H1 (cell line): ENCODE measurements at regions not wholly inside any gene's neighbourhood (a gene's known extent, or its start where the extent isn't known, plus 50 kb on each side); places are given as distances from the start of the nearest gene placed in this dataset.

Source experiments
- CTCF ChIA-PET: fragments of 300-600 bp; sonication (Branson Sonifier 250); formaldehyde crosslinking; loops from one replicate; lab custom pipeline; 2021; ENCODE audit not compliant: partially characterized antibody; lab: Charles Lee
- POLR2A ChIA-PET: fragments of 300-600 bp; sonication (Branson Sonifier 250); formaldehyde crosslinking; loops from one replicate; lab custom pipeline; 2021; ENCODE audit warnings: inconsistent platforms; ENCODE audit not compliant: partially characterized antibody; lab: Charles Lee
- DNase-seq, 2 experiments: peaks; one replicate each; pipeline versions ENCODE4 v3.0.0 to v3.0.0-alpha.2; 2010 to 2022; ENCODE audit warnings: low spot score in 2 of 2, low read depth in 1 of 2, mixed read lengths in 1 of 2
- FAIRE-seq: peaks from 2 replicates; lab custom pipeline; 2011; peaks lifted over from hg19 to GRCh38; lab: Jason Lieb, UNC
- H2AFZ ChIP-seq: 2 replicates; pipeline ENCODE4 v1.8.1; 2012; ENCODE audit warnings: low read length, inconsistent platforms
- H2AK5ac ChIP-seq: 2 replicates; pipeline ENCODE4 v1.6.1; 2013; ENCODE audit warnings: low read depth, low read length
- H2BK120ac ChIP-seq: replicated peaks from 2 replicates; pipeline ENCODE3; 2013; ENCODE audit warnings: low read depth, low read length, inconsistent platforms
- H2BK12ac ChIP-seq: 2 replicates; pipeline ENCODE4 v1.6.1; 2013; ENCODE audit warnings: low read depth, low read length
- H2BK15ac ChIP-seq: 2 replicates; pipeline ENCODE4 v1.6.1; 2013; ENCODE audit warnings: low read length
- H2BK20ac ChIP-seq: 2 replicates; pipeline ENCODE4 v1.6.1; 2013; ENCODE audit warnings: low read length
- H2BK5ac ChIP-seq: 2 replicates; pipeline ENCODE4 v1.6.1; 2013; ENCODE audit warnings: low read depth, low read length
- H3K14ac ChIP-seq: 2 replicates; pipeline ENCODE4 v1.6.1; 2013; ENCODE audit warnings: inconsistent platforms; ENCODE audit not compliant: insufficient read length
- H3K18ac ChIP-seq: 2 replicates; pipeline ENCODE4 v1.6.1; 2013; ENCODE audit warnings: low read length; ENCODE audit errors: extremely low read depth
- H3K23ac ChIP-seq: 2 replicates; pipeline ENCODE4 v1.6.1; 2013; ENCODE audit warnings: inconsistent platforms; ENCODE audit not compliant: insufficient read length
- H3K23me2 ChIP-seq: 2 replicates; pipeline ENCODE4 v1.6.1; 2013; ENCODE audit warnings: low read depth, low read length
- H3K27ac ChIP-seq: 2 replicates; pipeline ENCODE4 v1.6.1; 2011; ENCODE audit warnings: low read depth, low read length, inconsistent platforms
- H3K27me3 ChIP-seq, 4 experiments: replicated peaks in 1 of 4; 1 replicate in 1 of 4; 2 replicates in 3 of 4; pipeline versions ENCODE4 v1.6.1 to v1.8.1; 2011 to 2013; ENCODE audit warnings: low read length in 3 of 4, mild to moderate bottlenecking in 3 of 4, inconsistent platforms in 2 of 4, mixed read lengths in 2 of 4, moderate library complexity in 1 of 4; ENCODE audit not compliant: control insufficient read depth in 3 of 4, insufficient read depth in 3 of 4; ENCODE audit errors: extremely low read depth in 1 of 4
- H3K36me3 ChIP-seq, 4 experiments: 2 replicates each; pipeline versions ENCODE4 v1.6.1 to v1.8.1; 2011 to 2013; ENCODE audit warnings: mild to moderate bottlenecking in 4 of 4, low read length in 3 of 4, moderate library complexity in 2 of 4, control low read depth in 1 of 4, inconsistent platforms in 1 of 4; ENCODE audit not compliant: insufficient read depth in 4 of 4, control insufficient read depth in 2 of 4
- H3K4ac ChIP-seq: replicated peaks from 2 replicates; pipeline ENCODE3; 2013; ENCODE audit warnings: low read length, low read depth, mixed read lengths, inconsistent platforms; ENCODE audit not compliant: insufficient read length
- H3K4me1 ChIP-seq, 4 experiments: replicated peaks in 1 of 4; 1 replicate in 1 of 4; 2 replicates in 3 of 4; pipeline versions ENCODE4 v1.6.1 to v1.8.1; 2011 to 2013; ENCODE audit warnings: low read length in 3 of 4, inconsistent platforms in 2 of 4, mixed read lengths in 1 of 4; ENCODE audit not compliant: insufficient read depth in 4 of 4, control insufficient read depth in 3 of 4
- H3K4me2 ChIP-seq, 2 experiments: 2 replicates each; pipeline versions ENCODE4 v1.6.1 to v1.8.1; 2011 to 2013; ENCODE audit warnings: low read depth in 2 of 2, low read length in 2 of 2, control low read depth in 1 of 2, inconsistent platforms in 1 of 2, mild to moderate bottlenecking in 1 of 2; ENCODE audit not compliant: insufficient read depth in 1 of 2
- H3K4me3 ChIP-seq, 4 experiments: fragments of 200-600, 300-600 bp in 1 of 4; sonication (generic), shearing (Covaris generic), sonication (Bioruptor Twin) in 1 of 4; 2 replicates each; pipeline versions ENCODE4 v1.5.1 to v1.8.1; 2011 to 2016; ENCODE audit warnings: low read length in 4 of 4, low read depth in 3 of 4, control low read depth in 2 of 4, inconsistent platforms in 2 of 4, mild to moderate bottlenecking in 2 of 4, mixed read lengths in 1 of 4, moderate library complexity in 1 of 4; ENCODE audit not compliant: insufficient read depth in 2 of 4; ENCODE audit errors: extremely low read depth in 1 of 4
- H3K56ac ChIP-seq: replicated peaks from 2 replicates; pipeline ENCODE3; 2013; ENCODE audit warnings: low read depth, mild to moderate bottlenecking, mixed read lengths, low read length, inconsistent platforms; ENCODE audit not compliant: insufficient read length
- H3K79me1 ChIP-seq: 2 replicates; pipeline ENCODE4 v1.6.1; 2013; ENCODE audit warnings: low read depth, low read length, control low read depth
- H3K79me2 ChIP-seq, 2 experiments: 2 replicates each; pipeline versions ENCODE4 v1.6.1 to v1.8.1; 2012 to 2013; ENCODE audit warnings: low read length in 2 of 2, mild to moderate bottlenecking in 2 of 2, inconsistent platforms in 1 of 2; ENCODE audit not compliant: insufficient read depth in 2 of 2, control insufficient read depth in 1 of 2
- H3K9ac ChIP-seq, 4 experiments: replicated peaks in 1 of 4; 1 replicate in 1 of 4; 2 replicates in 3 of 4; pipeline versions ENCODE4 v1.6.1 to v1.8.1; 2011 to 2013; ENCODE audit warnings: low read depth in 3 of 4, low read length in 3 of 4, control low read depth in 2 of 4, mild to moderate bottlenecking in 2 of 4, moderate library complexity in 2 of 4, inconsistent platforms in 1 of 4; ENCODE audit errors: extremely low read depth in 1 of 4
- H3K9me3 ChIP-seq, 2 experiments: 2 replicates each; pipeline versions ENCODE4 v1.6.1 to v1.8.1; 2012 to 2013; ENCODE audit warnings: mild to moderate bottlenecking in 2 of 2, moderate library complexity in 2 of 2, control low read depth in 1 of 2, inconsistent platforms in 1 of 2, low read depth in 1 of 2, low read length in 1 of 2, mixed read lengths in 1 of 2; ENCODE audit not compliant: insufficient read depth in 2 of 2
- H4K20me1 ChIP-seq, 2 experiments: replicated peaks in 1 of 2; 2 replicates each; pipeline versions ENCODE3 to v1.8.1; 2011 to 2013; ENCODE audit warnings: inconsistent platforms in 2 of 2, low read length in 2 of 2, mild to moderate bottlenecking in 1 of 2; ENCODE audit not compliant: insufficient read depth in 2 of 2, control insufficient read depth in 1 of 2
- H4K5ac ChIP-seq: 2 replicates; pipeline ENCODE4 v1.6.1; 2013; ENCODE audit warnings: low read length, low read depth, mixed read lengths, inconsistent platforms; ENCODE audit not compliant: insufficient read length
- H4K8ac ChIP-seq: 2 replicates; pipeline ENCODE4 v1.8.0; 2013; ENCODE audit warnings: mild to moderate bottlenecking, moderate library complexity, low read length, inconsistent platforms; ENCODE audit not compliant: insufficient read depth; ENCODE audit errors: extremely low read depth
- H4K91ac ChIP-seq: replicated peaks from 2 replicates; pipeline ENCODE3; 2013; ENCODE audit warnings: low read length, mixed read lengths, inconsistent platforms; ENCODE audit not compliant: insufficient read length
- BRCA1 ChIP-seq: IDR thresholded peaks from 2 replicates; pipeline ENCODE4 v1.6.1; 2012; ENCODE audit warnings: low read depth, low read length, improper control_type of control experiment
- E2F6 ChIP-seq: IDR thresholded peaks from 2 replicates; pipeline ENCODE4 v1.6.1; 2012; ENCODE audit warnings: inconsistent platforms
- JUN ChIP-seq: IDR thresholded peaks from 2 replicates; pipeline ENCODE4 v1.6.1; 2011; ENCODE audit warnings: low read depth, mild to moderate bottlenecking, improper control_type of control experiment, low read length
- KDM5A ChIP-seq: fragments of 200-600 bp; IDR thresholded peaks from 2 replicates; pipeline ENCODE4 v1.7.1; 2012; ENCODE audit warnings: mild to moderate bottlenecking, low read length, inconsistent platforms, mixed read lengths
- MAFK ChIP-seq: IDR thresholded peaks from 2 replicates; pipeline ENCODE4 v1.6.1; 2012; ENCODE audit warnings: low read depth, mild to moderate bottlenecking, improper control_type of control experiment, low read length
- NANOG ChIP-seq: IDR thresholded peaks from 2 replicates; pipeline ENCODE4 v1.6.1; 2011; ENCODE audit warnings: low read length, low read depth, mild to moderate bottlenecking, inconsistent platforms; ENCODE audit not compliant: insufficient read depth, poor library complexity, severe bottlenecking
- RAD21 ChIP-seq, 2 experiments: IDR thresholded peaks in 1 of 2; conservative IDR thresholded peaks in 1 of 2; 2 replicates each; pipeline ENCODE4 v1.6.1; 2011; ENCODE audit warnings: low read depth in 2 of 2, low read length in 2 of 2, improper control_type of control experiment in 1 of 2, inconsistent platforms in 1 of 2, mild to moderate bottlenecking in 1 of 2, moderate library complexity in 1 of 2
- SAP30 ChIP-seq: fragments of 300-600 bp; sonication (generic); IDR thresholded peaks from 2 replicates; pipeline ENCODE4 v1.7.1; 2012; ENCODE audit warnings: low read length, moderate library complexity, mild to moderate bottlenecking, inconsistent platforms; ENCODE audit not compliant: insufficient read depth, insufficient replicate concordance
- SP1 ChIP-seq: IDR thresholded peaks from 2 replicates; pipeline ENCODE4 v1.6.1; 2011; ENCODE audit warnings: low read depth, low read length
- TBP ChIP-seq: IDR thresholded peaks from 2 replicates; pipeline ENCODE4 v1.6.1; 2011; ENCODE audit warnings: low read depth, low read length, improper control_type of control experiment
- WGBS, 2 experiments: shearing (Covaris generic) in 1 of 2; methylation state at CpG; one replicate each; pipeline versions ENCODE4 v1.1.6 to v1.1.7; 2013 to 2015; ENCODE audit warnings: low lambda C conversion rate in 2 of 2, mixed read lengths in 2 of 2, inconsistent platforms in 1 of 2, low coverage in 1 of 2, missing lambda C conversion rate in 1 of 2; ENCODE audit not compliant: insufficient replicate concordance in 2 of 2, insufficient coverage in 1 of 2, insufficient read length in 1 of 2; ENCODE audit errors: extremely low coverage in 1 of 2, missing lambda C conversion rate in 1 of 2; 5-methylcytosine and 5-hydroxymethylcytosine counted together

GRCh38 chr5:20486826-20487225 lies 498.8 kb upstream of the CDH18 start:
- ChIA-PET CTCF (no interaction called here), POLR2A (no interaction called here)
- no peak for FAIRE-seq
- H3K4me1 ChIP-seq = no peaks in the 10 kb centered on the region
- H4K91ac ChIP-seq = no peak overlapping the region
- H2BK20ac ChIP-seq = no peak overlapping the region
- H2BK120ac ChIP-seq = no peak overlapping the region
- H2BK12ac ChIP-seq = no peak overlapping the region
- H3K9ac ChIP-seq = no peak overlapping the region; a peak in 1 of 7 replicates
- H2BK5ac ChIP-seq = no peak overlapping the region
- H2AK5ac ChIP-seq = no peak overlapping the region
- H3K36me3 ChIP-seq = no peaks in the 10 kb centered on the region
- H3K4me2 ChIP-seq = no peak overlapping the region
- no peaks in the 10 kb centered on the region for H3K79me2 ChIP-seq
- no peaks in the 10 kb centered on the region for H3K9me3 ChIP-seq
- TF ChIP-seq E2F6 (no peak), RAD21 (IDR thresholded peaks at IDR 0.05 in 1 of 2, conservative IDR thresholded peaks at IDR 0.05 in 1 of 2; ENCODE audit: low read depth in 2 of 2, low read length in 2 of 2) (no peak), KDM5A (no peak), JUN (no peak), NANOG (no peak), SAP30 (no peak), MAFK (no peak), SP1 (no peak), BRCA1 (no peak), TBP (no peak)
- TF ChIP-seq, all 59 proteins: peak for 0
- Histone ChIP-seq H4K8ac (no peak overlapping the region), H4K20me1 (no peaks in the 10 kb centered on the region), H3K4me3 (no peak overlapping the region), H4K5ac (no peak overlapping the region), H3K56ac (no peak overlapping the region), H3K23ac (no peak overlapping the region), H3K14ac (no peak overlapping the region), H2BK15ac (no peak overlapping the region), H3K18ac (no peak overlapping the region), H3K27me3 (no peaks in the 10 kb centered on the region), H2AFZ (no peak overlapping the region), H3K4ac (no peak overlapping the region), H3K27ac (no peak overlapping the region), H3K23me2 (no peaks in the 10 kb centered on the region), H3K79me1 (no peaks in the 10 kb centered on the region)
- WGBS, 2 experiments = 95% methylated on average over 4 of the region's 4 CpGs; no CpG with 5 or more reads in 1 of the 2 experiments
- DNase-seq = no peak
